ENCODE measurements at regions not wholly inside any gene's neighbourhood (a gene's known extent, or its start where the extent isn't known, plus 50 kb on each side); places are given as distances from the start of the nearest gene placed in this dataset.
A peak's percentile ranks its signal among the peaks of the same experiment; 100 is the strongest.
"Not testable (repeated sequence)": the region's sequence is repeated elsewhere in the genome, so short reads cannot be mapped to it uniquely, and the experiment has no call there.

- H3K27ac ChIP-seq (ENCODE audit: low read length) = no peak overlapping the region
- no peaks in the 10 kb centered on the region for H3K36me3 ChIP-seq (ENCODE audit: control insufficient read depth, insufficient read depth, low read length)
- no peaks in the 10 kb centered on the region for H3K9me3 ChIP-seq (ENCODE audit: control insufficient read depth, low read depth, low read length)
- H3K27me3 ChIP-seq (ENCODE audit: control insufficient read depth, insufficient read depth, low read length) = no peaks in the 10 kb centered on the region
- H3K4me3 ChIP-seq (ENCODE audit: low read length) = no peak overlapping the region
- DNase-seq = no peak
- H3K4me1 ChIP-seq (ENCODE audit: control insufficient read depth, insufficient read depth, low read length) = no peaks in the 10 kb centered on the region
These were observed 1338.2 kb upstream of the GJE1 start for GRCh38 chr6:140794544-140794943.

- no peaks in the 10 kb centered on the region for H3K36me3 ChIP-seq (ENCODE audit: control insufficient read depth, insufficient read depth, low read length)
- H3K9me3 ChIP-seq (ENCODE audit: control insufficient read depth, low read depth, low read length) = no peaks in the 10 kb centered on the region
- H3K4me3 ChIP-seq (ENCODE audit: low read length) = no peak overlapping the region
- no CpG with 5 or more reads among the region's 5 CpGs for WGBS (ENCODE audit: insufficient coverage, low lambda C conversion rate)
- H3K27me3 ChIP-seq (ENCODE audit: control insufficient read depth, insufficient read depth, low read length) = no peaks in the 10 kb centered on the region
- DNase-seq = no peak
- peaks cover 2% of the 10 kb centered on the region for H3K4me1 ChIP-seq (ENCODE audit: control insufficient read depth, insufficient read depth, low read length)
- H3K27ac ChIP-seq (ENCODE audit: low read length) = no peak overlapping the region
These were observed 1342.6 kb upstream of the GJE1 start for GRCh38 chr6:140790109-140790508.

GRCh38 chr6:140789466-140789865 is 1343.3 kb upstream of the GJE1 start:
- Histone ChIP-seq H3K27ac (ENCODE audit: low read length) (no peak overlapping the region), H3K27me3 (ENCODE audit: control insufficient read depth, insufficient read depth, low read length) (no peaks in the 10 kb centered on the region), H3K4me3 (ENCODE audit: low read length) (no peak overlapping the region), H3K4me1 (ENCODE audit: control insufficient read depth, insufficient read depth, low read length) (peaks cover 2% of the 10 kb centered on the region), H3K9me3 (ENCODE audit: control insufficient read depth, low read depth, low read length) (no peaks in the 10 kb centered on the region), H3K36me3 (ENCODE audit: control insufficient read depth, insufficient read depth, low read length) (no peaks in the 10 kb centered on the region)
- no CpG with 5 or more reads among the region's 1 CpG for WGBS (ENCODE audit: insufficient coverage, low lambda C conversion rate)
- no peak for DNase-seq

GRCh38 chr6:140785926-140786325 is 1346.8 kb upstream of the GJE1 start:
- H3K27ac ChIP-seq (ENCODE audit: low read length) = peak overlapping the region; percentile 2
- peaks cover 13% of the 10 kb centered on the region for H3K4me1 ChIP-seq (ENCODE audit: control insufficient read depth, insufficient read depth, low read length)
- no peaks in the 10 kb centered on the region for H3K27me3 ChIP-seq (ENCODE audit: control insufficient read depth, insufficient read depth, low read length)
- H3K9me3 ChIP-seq (ENCODE audit: control insufficient read depth, low read depth, low read length) = no peaks in the 10 kb centered on the region
- no peaks in the 10 kb centered on the region for H3K36me3 ChIP-seq (ENCODE audit: control insufficient read depth, insufficient read depth, low read length)
- H3K4me3 ChIP-seq (ENCODE audit: low read length) = no peak overlapping the region
- WGBS (ENCODE audit: insufficient coverage, low lambda C conversion rate) = no CpG with 5 or more reads among the region's 1 CpG
- peak in 1 of 2 donors; percentile 70 for DNase-seq

GRCh38 chr6:140784573-140784972 is 1348.2 kb upstream of the GJE1 start:
- Histone ChIP-seq H3K27me3 (ENCODE audit: control insufficient read depth, insufficient read depth, low read length) (no peaks in the 10 kb centered on the region), H3K36me3 (ENCODE audit: control insufficient read depth, insufficient read depth, low read length) (no peaks in the 10 kb centered on the region), H3K4me3 (ENCODE audit: low read length) (no peak overlapping the region), H3K4me1 (ENCODE audit: control insufficient read depth, insufficient read depth, low read length) (peaks cover 19% of the 10 kb centered on the region), H3K9me3 (ENCODE audit: control insufficient read depth, low read depth, low read length) (no peaks in the 10 kb centered on the region), H3K27ac (ENCODE audit: low read length) (no peak overlapping the region)
- WGBS (ENCODE audit: insufficient coverage, low lambda C conversion rate) = 71% methylated on average over 1 of the region's 2 CpGs
- DNase-seq = no peak

- H3K4me1 ChIP-seq (ENCODE audit: control insufficient read depth, insufficient read depth, low read length) = peaks cover 19% of the 10 kb centered on the region
- not testable (repeated sequence) for H3K9me3 ChIP-seq (ENCODE audit: control insufficient read depth, low read depth, low read length); H3K27ac ChIP-seq (ENCODE audit: low read length); DNase-seq; H3K4me3 ChIP-seq (ENCODE audit: low read length); H3K27me3 ChIP-seq (ENCODE audit: control insufficient read depth, insufficient read depth, low read length); H3K36me3 ChIP-seq (ENCODE audit: control insufficient read depth, insufficient read depth, low read length)
- no CpG with 5 or more reads among the region's 2 CpGs for WGBS (ENCODE audit: insufficient coverage, low lambda C conversion rate)
These were observed 1349.2 kb upstream of the GJE1 start for GRCh38 chr6:140783504-140783903.

GRCh38 chr6:140782941-140783340 is 1349.8 kb upstream of the GJE1 start:
- H3K9me3 ChIP-seq (ENCODE audit: control insufficient read depth, low read depth, low read length) = no peaks in the 10 kb centered on the region
- H3K27ac ChIP-seq (ENCODE audit: low read length) = no peak overlapping the region
- H3K27me3 ChIP-seq (ENCODE audit: control insufficient read depth, insufficient read depth, low read length) = no peaks in the 10 kb centered on the region
- 100% methylated on average over 1 of the region's 1 CpG for WGBS (ENCODE audit: insufficient coverage, low lambda C conversion rate)
- H3K36me3 ChIP-seq (ENCODE audit: control insufficient read depth, insufficient read depth, low read length) = no peaks in the 10 kb centered on the region
- no peak for DNase-seq
- no peak overlapping the region for H3K4me3 ChIP-seq (ENCODE audit: low read length)
- H3K4me1 ChIP-seq (ENCODE audit: control insufficient read depth, insufficient read depth, low read length) = peaks cover 19% of the 10 kb centered on the region

- H3K9me3 ChIP-seq (ENCODE audit: control insufficient read depth, low read depth, low read length) = no peaks in the 10 kb centered on the region
- H3K4me3 ChIP-seq (ENCODE audit: low read length) = no peak overlapping the region
- peak in 1 of 2 donors; percentile 2 for DNase-seq
- H3K36me3 ChIP-seq (ENCODE audit: control insufficient read depth, insufficient read depth, low read length) = no peaks in the 10 kb centered on the region
- WGBS (ENCODE audit: insufficient coverage, low lambda C conversion rate) = no CpG with 5 or more reads among the region's 5 CpGs
- peaks cover 17% of the 10 kb centered on the region for H3K4me1 ChIP-seq (ENCODE audit: control insufficient read depth, insufficient read depth, low read length)
- H3K27me3 ChIP-seq (ENCODE audit: control insufficient read depth, insufficient read depth, low read length) = no peaks in the 10 kb centered on the region
- no peak overlapping the region for H3K27ac ChIP-seq (ENCODE audit: low read length)
These were observed 1352.6 kb upstream of the GJE1 start for GRCh38 chr6:140779991-140780596.

- 78% methylated on average over 1 of the region's 2 CpGs for WGBS (ENCODE audit: insufficient coverage, low lambda C conversion rate)
- H3K4me1 ChIP-seq (ENCODE audit: control insufficient read depth, insufficient read depth, low read length) = peaks cover 21% of the 10 kb centered on the region
These were observed 1353.4 kb upstream of the GJE1 start for GRCh38 chr6:140779341-140779740.

GRCh38 chr6:140777780-140778179 is 1354.9 kb upstream of the GJE1 start:
- Histone ChIP-seq H3K27me3 (ENCODE audit: control insufficient read depth, insufficient read depth, low read length) (no peaks in the 10 kb centered on the region), H3K27ac (ENCODE audit: low read length) (no peak overlapping the region), H3K36me3 (ENCODE audit: control insufficient read depth, insufficient read depth, low read length) (no peaks in the 10 kb centered on the region), H3K4me3 (ENCODE audit: low read length) (no peak overlapping the region), H3K9me3 (ENCODE audit: control insufficient read depth, low read depth, low read length) (no peaks in the 10 kb centered on the region), H3K4me1 (ENCODE audit: control insufficient read depth, insufficient read depth, low read length) (peaks cover 27% of the 10 kb centered on the region)
- no peak for DNase-seq
- 88% methylated on average over 3 of the region's 4 CpGs for WGBS (ENCODE audit: insufficient coverage, low lambda C conversion rate)

More at GRCh38 chr6:140779341-140779740, 1353.4 kb upstream of the GJE1 start:
- Histone ChIP-seq H3K27ac (ENCODE audit: low read length) (no peak overlapping the region), H3K4me3 (ENCODE audit: low read length) (no peak overlapping the region), H3K9me3 (ENCODE audit: control insufficient read depth, low read depth, low read length) (no peaks in the 10 kb centered on the region), H3K36me3 (ENCODE audit: control insufficient read depth, insufficient read depth, low read length) (no peaks in the 10 kb centered on the region), H3K27me3 (ENCODE audit: control insufficient read depth, insufficient read depth, low read length) (no peaks in the 10 kb centered on the region)
- DNase-seq = no peak

GRCh38 chr6:140775061-140775460 is 1357.7 kb upstream of the GJE1 start:
- peaks cover 3% of the 10 kb centered on the region for H3K9me3 ChIP-seq (ENCODE audit: control insufficient read depth, low read depth, low read length)
- 37% methylated on average over 2 of the region's 3 CpGs for WGBS (ENCODE audit: insufficient coverage, low lambda C conversion rate)
- H3K27me3 ChIP-seq (ENCODE audit: control insufficient read depth, insufficient read depth, low read length) = no peaks in the 10 kb centered on the region
- no peak overlapping the region for H3K4me3 ChIP-seq (ENCODE audit: low read length)
- peak; percentile 32 to 69 for DNase-seq
- peak overlapping the region; percentile 76 for H3K27ac ChIP-seq (ENCODE audit: low read length)
- peaks cover 10% of the 10 kb centered on the region for H3K4me1 ChIP-seq (ENCODE audit: control insufficient read depth, insufficient read depth, low read length)
- H3K36me3 ChIP-seq (ENCODE audit: control insufficient read depth, insufficient read depth, low read length) = no peaks in the 10 kb centered on the region

All from large intestine (tissue), 3 donors.